Ovary (tissue), 7 donors: ENCODE measurements at regions not wholly inside any gene's neighbourhood (a gene's known extent, or its start where the extent isn't known, plus 50 kb on each side); places are given as distances from the start of the nearest gene placed in this dataset.

Experiments
- DNase-seq, 5 donors: peaks; one replicate each; pipeline ENCODE4 v3.0.0-alpha.2; 2019 to 2020
- H3K27ac ChIP-seq, 2 donors: fragments of 200-600 bp; one replicate each; pipeline versions ENCODE4 v1.5.1 to v1.8.0; 2019 to 2022
- H3K27me3 ChIP-seq: fragments of 200-600 bp; one replicate; pipeline ENCODE4 v1.8.0; 2022
- H3K36me3 ChIP-seq: fragments of 200-600 bp; sonication (generic); one replicate; pipeline ENCODE4 v1.5.1; 2019
- H3K4me1 ChIP-seq: one replicate; pipeline ENCODE4 v1.8.1; 2013; ENCODE audit warnings: mild to moderate bottlenecking, moderate library complexity; ENCODE audit not compliant: insufficient read depth
- H3K4me3 ChIP-seq: fragments of 200-600 bp; sonication (generic); one replicate; pipeline ENCODE4 v1.5.1; 2017
- H3K9me3 ChIP-seq, 2 donors: fragments of 200-600 bp in 1 of 2; sonication (generic) in 1 of 2; one replicate each; pipeline versions ENCODE4 v1.5.1 to v1.8.1; 2013 to 2019; ENCODE audit warnings: mild to moderate bottlenecking in 1 of 2, moderate library complexity in 1 of 2
- CTCF ChIP-seq, 3 donors: fragments of 450-650 bp in 2 of 3; fragments of 200-600 bp in 1 of 3; IDR thresholded peaks; one replicate each; pipeline versions ENCODE4 v1.5.1 to v1.8.0; 2016 to 2022; ENCODE audit warnings: antibody characterized with exemption in 3 of 3, mild to moderate bottlenecking in 1 of 3
- EP300 ChIP-seq: sonication (generic); formaldehyde crosslinking; IDR thresholded peaks from one replicate; pipeline ENCODE4 v1.6.1; 2017; ENCODE audit warnings: antibody characterized with exemption
- POLR2A ChIP-seq: fragments of 450-650 bp; IDR thresholded peaks from one replicate; pipeline ENCODE4 v1.6.1; 2017; ENCODE audit warnings: antibody characterized with exemption, mild to moderate bottlenecking, moderate library complexity
- WGBS, 3 donors: extraction: QIAGEN DNeasy Blood & Tissue Kit in 1 of 3; methylation state at CpG; one replicate each; pipeline versions ENCODE4 v1.1.5 to v1.1.7; 2013 to 2017; 5-methylcytosine and 5-hydroxymethylcytosine counted together
- intact Hi-C, 4 donors: fragments of 100-400 bp; cut with DNase I; formaldehyde crosslinking; loops; one replicate each; pipeline versions ENCODE4 v1.11.0 to v1.15.1; 2022 to 2023
- donor health status: DM: no; HTN: no; CAD: no; lungs with moderate emphysema.
- donor health status: DM: no; HTN: no; CAD: no.
- donor health status: Bipolar disorder and iron deficiency.
- donor health status: DM: no; HTN: no; CAD: no.
- donor health status: DM: yes; HTN: yes; CAD: no.

- WGBS, 3 donors: 95 to 97% (median 97%) methylated on average over 3 of the region's 3 CpGs
- intact Hi-C loops: no loop called here
- no peak for DNase-seq
- Histone ChIP-seq H3K27me3 (no peaks in the 10 kb centered on the region), H3K4me1 (no peaks in the 10 kb centered on the region), H3K4me3 (no peak overlapping the region), H3K9me3 (no peaks in the 10 kb centered on the region), H3K36me3 (no peaks in the 10 kb centered on the region), H3K27ac (no peak overlapping the region)
- TF ChIP-seq EP300: no peak
- TF ChIP-seq CTCF (IDR thresholded peaks at IDR 0.05): no peak
- no peak for TF ChIP-seq POLR2A
These were observed 144.7 kb upstream of the SLC22A23 start for GRCh38 chr6:3601570-3601969.

GRCh38 chr6:3597500-3598064 is 140.7 kb upstream of the SLC22A23 start:
- TF ChIP-seq POLR2A: no peak
- no peak for TF ChIP-seq CTCF (IDR thresholded peaks at IDR 0.05)
- no peak for TF ChIP-seq EP300
- WGBS, 3 donors: 91 to 96% (median 94%) methylated on average over 4 of the region's 4 CpGs
- no peaks in the 10 kb centered on the region for H3K9me3 ChIP-seq
- no peaks in the 10 kb centered on the region for H3K27me3 ChIP-seq
- intact Hi-C loops: no loop called here
- no peak overlapping the region for H3K4me3 ChIP-seq
- no peaks in the 10 kb centered on the region for H3K4me1 ChIP-seq
- no peak for DNase-seq
- H3K27ac ChIP-seq: no peak overlapping the region
- no peaks in the 10 kb centered on the region for H3K36me3 ChIP-seq

GRCh38 chr6:3596766-3597165 is 139.9 kb upstream of the SLC22A23 start:
- WGBS, 3 donors: 36 to 45% (median 43%) methylated on average over 6 of the region's 6 CpGs
- intact Hi-C loops: no loop called here

GRCh38 chr6:3594201-3594600 is 137.4 kb upstream of the SLC22A23 start:
- H3K4me3 ChIP-seq: no peak overlapping the region
- no peak for DNase-seq
- H3K27me3 ChIP-seq: no peaks in the 10 kb centered on the region
- TF ChIP-seq POLR2A (no peak), EP300 (no peak), CTCF (IDR thresholded peaks at IDR 0.05) (no peak)
- no peaks in the 10 kb centered on the region for H3K9me3 ChIP-seq
- WGBS, 3 donors: 90 to 94% (median 92%) methylated on average over 2 of the region's 2 CpGs
- H3K36me3 ChIP-seq: no peaks in the 10 kb centered on the region
- H3K4me1 ChIP-seq: no peaks in the 10 kb centered on the region
- intact Hi-C loops: no loop called here
- H3K27ac ChIP-seq: no peak overlapping the region

More at GRCh38 chr6:3596766-3597165, 139.9 kb upstream of the SLC22A23 start:
- no peaks in the 10 kb centered on the region for H3K4me1 ChIP-seq
- no peaks in the 10 kb centered on the region for H3K9me3 ChIP-seq
- H3K4me3 ChIP-seq: no peak overlapping the region
- no peak for TF ChIP-seq CTCF (IDR thresholded peaks at IDR 0.05)
- DNase-seq: no peak
- H3K27me3 ChIP-seq: no peaks in the 10 kb centered on the region
- no peaks in the 10 kb centered on the region for H3K36me3 ChIP-seq
- H3K27ac ChIP-seq: no peak overlapping the region
